NCI-H526 treated with DMSO at 0.1 percent for 48 hours (cell line): ENCODE measurements at regions not wholly inside any gene's neighbourhood (a gene's known extent, or its start where the extent isn't known, plus 50 kb on each side); places are given as distances from the start of the nearest gene placed in this dataset.
"Not testable (repeated sequence)": the region's sequence is repeated elsewhere in the genome, so short reads cannot be mapped to it uniquely, and the experiment has no call there.

Experiments
- DNase-seq: peaks from one replicate; lab custom pipeline; 2025; lab: John Stamatoyannopoulos, UW

- DNase-seq: no peak
Observed at GRCh38 chr1:187894349-187894748, 1065.6 kb downstream of the PLA2G4A start.

DNA sequence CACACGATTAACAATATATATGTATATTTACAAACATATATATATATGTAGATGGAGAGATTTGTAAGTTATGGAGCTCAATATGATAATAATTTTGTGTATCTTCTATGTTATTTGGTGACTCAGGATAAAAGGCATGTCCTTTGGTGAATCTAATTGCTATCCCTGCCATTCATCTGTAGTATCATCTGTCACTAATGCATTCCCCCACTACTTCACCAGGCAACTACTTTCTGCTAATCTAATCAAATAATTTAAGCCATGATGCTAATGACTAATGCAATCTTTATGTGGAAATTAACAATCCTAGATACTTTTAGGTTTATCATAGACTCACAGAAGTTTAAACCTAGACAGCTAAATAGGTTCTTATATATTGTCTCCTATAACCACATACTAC, 1074.5 kb downstream of the PLA2G4A start:
- DNase-seq: no peak

DNA sequence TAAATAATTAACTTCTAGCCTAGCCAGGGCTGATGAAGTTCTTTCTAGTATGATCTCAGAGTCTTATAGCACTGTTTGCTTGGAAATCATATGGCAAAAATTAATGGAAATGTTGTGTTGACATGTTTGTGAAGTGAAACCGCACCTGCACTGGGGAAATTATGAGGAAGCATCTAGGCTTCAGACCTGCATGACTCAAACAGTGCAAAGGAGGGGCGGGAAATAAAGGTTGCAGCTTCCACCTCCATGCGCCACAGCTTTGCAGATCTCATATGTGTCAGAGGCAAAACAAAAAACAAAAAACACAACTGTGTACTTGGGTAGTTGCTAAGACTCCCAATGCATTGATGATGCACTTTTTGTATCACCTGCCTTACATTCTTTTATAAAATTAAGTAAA, 1080.6 kb downstream of the PLA2G4A start:
- no peak for DNase-seq

- no peak for DNase-seq
Observed at GRCh38 chr1:187911820-187912219, 1083.1 kb downstream of the PLA2G4A start.

DNA sequence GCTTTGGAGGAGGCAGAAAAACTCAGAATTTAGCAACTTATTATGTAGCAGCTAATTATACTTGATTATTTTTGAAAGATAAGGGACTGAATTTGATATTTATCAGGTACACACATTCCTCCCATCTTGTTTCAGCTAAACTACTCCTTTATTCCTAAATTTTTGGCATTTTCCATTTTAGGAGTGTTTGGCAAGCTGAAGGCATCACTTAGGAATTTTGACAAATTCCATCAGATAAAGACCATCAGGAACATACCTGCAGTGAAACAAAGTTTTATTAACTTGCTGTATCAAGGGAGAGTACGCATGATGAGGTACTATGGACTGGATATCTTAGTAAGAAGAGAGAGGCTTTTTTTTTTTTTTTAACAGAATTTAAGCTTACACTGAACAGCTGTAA, 1092.2 kb downstream of the PLA2G4A start:
- DNase-seq: no peak

GRCh38 chr1:187921426-187921825, 1092.7 kb downstream of the PLA2G4A start:
- DNase-seq: no peak

DNA sequence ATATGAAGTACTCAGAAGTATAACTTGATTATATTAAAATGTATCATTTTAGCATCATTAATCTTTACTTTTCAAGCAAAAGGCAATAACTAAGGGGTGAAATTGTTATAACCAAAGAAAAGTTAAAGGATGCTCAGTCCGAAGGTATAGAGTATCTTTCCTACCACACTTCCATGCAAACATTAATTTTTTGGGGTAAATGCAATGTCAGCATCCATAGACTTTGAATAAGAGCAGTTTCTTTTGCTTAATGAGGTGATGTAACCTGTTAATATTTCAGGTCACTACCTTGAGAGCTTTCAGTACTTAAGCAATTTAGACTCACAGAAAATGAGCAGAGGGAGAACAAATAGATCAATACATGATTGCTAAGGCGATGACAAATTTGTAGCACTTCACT, 1093.5 kb downstream of the PLA2G4A start:
- no peak for DNase-seq

DNA sequence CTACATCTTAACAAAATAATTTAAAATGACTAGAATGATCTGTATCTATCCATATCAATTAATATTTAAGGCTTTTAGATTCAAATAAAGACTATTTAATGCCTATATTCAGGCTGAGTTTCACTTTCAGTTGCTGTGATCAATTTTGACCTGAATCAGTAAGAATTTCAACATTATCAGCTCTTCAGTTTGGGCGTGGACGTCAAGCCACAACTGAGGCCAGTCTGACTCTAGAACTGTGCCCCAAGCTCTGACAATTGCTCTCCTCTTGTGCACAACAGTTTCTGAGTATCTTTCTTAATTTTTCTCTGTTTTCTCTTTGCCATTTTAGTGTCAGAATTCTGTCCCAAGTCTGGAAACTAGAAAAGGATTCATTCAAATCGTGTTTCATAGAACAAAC, 1095.5 kb downstream of the PLA2G4A start:
- DNase-seq: no peak

- no peak for DNase-seq
Observed at GRCh38 chr1:187928288-187928687, 1099.5 kb downstream of the PLA2G4A start.

- no peak for DNase-seq
Observed at GRCh38 chr1:187928696-187929095, 1099.9 kb downstream of the PLA2G4A start.

DNA sequence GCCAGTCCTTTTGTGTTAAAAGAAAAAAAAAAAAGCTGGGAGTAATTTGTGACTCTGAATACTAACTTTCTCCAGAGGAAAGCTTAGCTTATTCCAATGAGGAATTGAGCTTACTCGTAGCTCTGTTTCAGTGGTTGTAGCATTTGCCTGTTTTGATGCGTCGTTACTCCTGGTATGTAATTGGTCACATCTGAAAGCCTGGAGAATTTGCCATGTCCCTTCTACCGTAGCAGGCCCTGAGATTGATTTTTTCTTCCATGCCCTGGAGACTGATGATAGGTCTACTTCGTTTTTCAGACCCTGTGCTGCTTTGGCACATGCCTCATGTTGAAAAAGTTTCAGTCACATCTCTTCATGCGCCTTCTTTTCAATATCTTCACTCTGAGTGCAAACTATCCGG, 1103.0 kb downstream of the PLA2G4A start:
- DNase-seq: no peak

- no peak for DNase-seq
Observed at GRCh38 chr1:187933562-187934419, 1105.0 kb downstream of the PLA2G4A start.

- DNase-seq: no peak
Observed at GRCh38 chr1:187936667-187937066, 1107.9 kb downstream of the PLA2G4A start.

DNA sequence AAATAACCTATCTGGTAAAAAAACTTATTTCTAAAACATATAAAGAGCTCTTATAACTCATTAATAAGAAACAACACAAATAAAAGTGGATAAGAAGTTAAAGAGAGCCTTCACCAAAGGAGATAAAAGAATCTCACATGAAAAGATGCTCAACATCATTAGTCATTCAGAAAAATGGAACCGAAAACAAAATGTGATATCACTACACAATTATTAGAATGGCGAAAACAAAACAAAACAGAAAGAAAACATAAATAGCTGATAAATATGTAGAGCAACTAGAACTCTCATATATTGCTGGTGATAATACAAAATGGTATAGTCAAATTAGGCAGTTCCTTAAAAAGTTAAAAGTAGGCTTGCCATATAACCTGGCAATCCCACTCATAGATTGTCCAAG, 1109.3 kb downstream of the PLA2G4A start:
- no peak for DNase-seq

DNA sequence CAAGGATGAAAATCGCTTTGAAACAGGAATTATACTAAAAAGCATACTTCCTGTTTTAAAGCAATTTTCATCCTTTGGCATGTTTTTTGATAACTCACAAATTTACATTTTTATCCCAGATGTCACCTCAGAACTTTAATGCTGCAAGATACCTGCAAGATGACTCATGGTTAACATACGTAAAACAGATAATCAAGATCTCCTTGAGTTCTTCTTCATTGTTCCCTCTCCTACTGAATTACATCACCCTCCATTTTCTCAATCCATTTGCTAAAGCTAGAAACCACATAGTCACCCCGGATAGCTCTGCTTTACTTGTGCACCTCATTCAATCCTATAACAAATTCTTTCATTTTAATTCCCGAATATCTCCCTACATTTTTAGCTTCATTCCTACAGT, 1114.2 kb downstream of the PLA2G4A start:
- DNase-seq: no peak

- no peak for DNase-seq
Observed at GRCh38 chr1:187943606-187944403, 1115.1 kb downstream of the PLA2G4A start.

DNA sequence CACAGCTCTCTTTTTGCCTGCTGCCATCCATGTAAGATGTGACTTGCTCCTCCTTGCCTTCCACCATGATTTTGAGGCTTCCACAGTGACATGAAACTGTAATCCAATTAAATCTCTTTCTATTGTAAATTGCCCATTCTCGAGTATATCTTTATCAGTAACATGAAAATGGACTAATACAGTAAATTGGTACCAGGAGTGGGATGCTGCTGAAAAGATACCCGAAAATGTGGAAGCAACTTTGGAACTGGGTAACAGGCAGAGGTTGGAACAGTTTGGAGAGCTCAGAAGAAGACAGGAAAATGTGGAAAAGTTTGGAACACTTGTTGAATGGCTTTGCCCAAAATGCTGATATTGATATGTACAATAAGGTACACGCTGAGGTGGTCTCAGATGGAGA, 1117.9 kb downstream of the PLA2G4A start:
- not testable (repeated sequence) for DNase-seq

GRCh38 chr1:187947359-187947758, 1118.6 kb downstream of the PLA2G4A start:
- DNase-seq: no peak

DNA sequence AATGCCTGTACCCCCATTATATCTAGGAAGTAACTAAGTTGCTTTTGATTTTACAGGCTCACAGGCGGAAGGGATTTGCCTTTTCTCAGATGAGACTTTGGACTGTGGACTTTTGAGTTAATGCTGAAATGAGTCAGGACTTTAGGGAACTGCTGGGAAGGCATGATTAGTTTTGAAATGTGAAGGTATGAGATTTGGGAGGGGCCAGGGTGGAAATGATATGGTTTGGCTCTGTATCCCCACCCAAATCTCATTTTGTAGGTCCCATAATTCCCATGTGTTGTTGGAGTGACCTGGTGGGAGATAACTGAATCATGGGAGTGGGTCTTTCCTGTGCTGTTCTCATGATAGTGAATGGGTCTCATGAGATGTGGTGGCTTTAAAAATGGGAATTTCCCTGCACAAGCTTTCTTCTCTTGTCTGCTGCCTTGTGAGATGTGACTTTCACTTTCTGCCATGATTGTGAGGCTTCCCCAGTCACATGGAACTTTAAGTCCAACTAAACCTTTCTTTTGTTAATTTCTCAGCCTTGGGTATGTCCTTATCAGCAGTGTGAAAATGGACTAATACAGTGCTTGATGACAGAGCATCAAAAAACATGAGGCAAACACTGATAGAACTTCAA, 1119.5 kb downstream of the PLA2G4A start:
- no peak for DNase-seq

DNA sequence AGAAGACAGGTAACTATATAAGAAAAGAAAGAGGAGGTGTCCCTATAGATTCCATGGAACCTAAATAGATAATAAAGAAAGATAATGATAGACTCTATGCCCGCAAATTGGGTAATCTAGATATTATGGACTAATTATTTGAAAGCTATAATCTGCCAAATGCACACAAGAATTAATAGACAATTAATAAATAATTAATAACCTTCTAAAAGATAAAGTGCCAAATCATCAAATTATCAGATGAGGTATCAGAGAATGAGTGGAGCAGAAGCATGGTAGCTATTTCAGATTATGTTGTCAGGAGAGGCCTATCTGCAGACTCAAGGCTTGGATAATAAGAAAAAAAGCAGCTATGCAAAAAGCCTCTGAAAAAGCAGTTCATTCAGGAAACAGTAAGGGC, 1120.8 kb downstream of the PLA2G4A start:
- no peak for DNase-seq

DNA sequence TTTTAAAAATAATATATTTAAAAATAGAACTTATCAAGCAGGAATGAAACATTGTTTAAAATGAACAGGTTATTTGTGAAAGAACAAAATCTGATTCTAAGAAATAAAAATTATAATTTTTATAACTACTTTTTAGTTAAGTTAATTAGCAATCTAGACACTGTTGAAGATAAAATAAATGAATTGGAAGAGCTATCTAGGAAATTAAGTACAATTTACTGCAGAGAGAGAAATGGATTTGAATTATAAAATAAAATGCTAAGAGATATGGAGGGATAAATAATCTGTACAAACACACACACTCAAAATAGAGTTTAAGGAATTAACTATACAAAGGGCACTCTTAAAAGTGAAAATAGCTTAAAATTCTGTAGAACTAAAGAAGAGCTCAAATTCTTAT, 1123.1 kb downstream of the PLA2G4A start:
- DNase-seq: no peak

GRCh38 chr1:187952446-187952845, 1123.7 kb downstream of the PLA2G4A start:
- no peak for DNase-seq

GRCh38 chr1:187956975-187957374, 1128.2 kb downstream of the PLA2G4A start:
- no peak for DNase-seq
